Naive thymus-derived CD4-positive, alpha-beta T cell (primary cell): ENCODE measurements at regions not wholly inside any gene's neighbourhood (a gene's known extent, or its start where the extent isn't known, plus 50 kb on each side); places are given as distances from the start of the nearest gene placed in this dataset.

Experiments
- ATAC-seq: fragments of 150-1000 bp; cut with Tn5 transposase; 2 replicates; pipeline ENCODE4 v1.10.0; 2021; ENCODE audit warnings: mild to moderate bottlenecking, moderate library complexity
- CTCF ChIA-PET: fragments of 350-600 bp; sonication (Branson Sonifier 250); formaldehyde crosslinking; loops from one replicate; lab custom pipeline; 2021; ENCODE audit warnings: antibody characterized with exemption; lab: Charles Lee
- POLR2A ChIA-PET: fragments of 350-600 bp; sonication (Branson Sonifier 250); formaldehyde crosslinking; loops from one replicate; lab custom pipeline; 2021; ENCODE audit warnings: antibody characterized with exemption, inconsistent platforms; lab: Charles Lee
- DNase-seq, 9 donors: peaks; one replicate each; pipeline versions ENCODE4 v3.0.0 to v3.0.0-alpha.2; 2020 to 2022; ENCODE audit warnings: mixed read lengths in 1 of 9
- H3K27ac ChIP-seq: one replicate; pipeline ENCODE4 v1.7.0; 2013; ENCODE audit warnings: mild to moderate bottlenecking, low read depth, low read length, moderate library complexity
- H3K27me3 ChIP-seq, 2 donors: one replicate each; pipeline ENCODE4 v1.7.0; 2013; ENCODE audit warnings: low read length in 2 of 2, mild to moderate bottlenecking in 2 of 2, moderate library complexity in 2 of 2; ENCODE audit not compliant: control insufficient read depth in 2 of 2, insufficient read depth in 2 of 2
- H3K36me3 ChIP-seq, 3 experiments: 1 replicate in 2 of 3; 2 replicates in 1 of 3; pipeline ENCODE4 v1.7.0; 2013; ENCODE audit warnings: low read length in 3 of 3, mild to moderate bottlenecking in 3 of 3, moderate library complexity in 1 of 3; ENCODE audit not compliant: insufficient read depth in 3 of 3, control insufficient read depth in 2 of 3
- H3K4me1 ChIP-seq, 2 donors: one replicate each; pipeline ENCODE4 v1.7.0; 2013; ENCODE audit warnings: low read length in 2 of 2, mild to moderate bottlenecking in 2 of 2, moderate library complexity in 1 of 2; ENCODE audit not compliant: control insufficient read depth in 2 of 2, insufficient read depth in 2 of 2
- H3K4me3 ChIP-seq: 2 replicates; pipeline ENCODE4 v1.7.0; 2013; ENCODE audit warnings: mild to moderate bottlenecking, low read length
- H3K9me3 ChIP-seq, 3 experiments: 1 replicate in 2 of 3; 2 replicates in 1 of 3; pipeline ENCODE4 v1.7.0; 2013; ENCODE audit warnings: low read length in 3 of 3; ENCODE audit not compliant: control insufficient read depth in 2 of 3
- H3K27ac Mint-ChIP-seq, 9 donors: one replicate each; pipeline ENCODE4 v1.8.0; 2020 to 2022; ENCODE audit warnings: mixed read lengths in 9 of 9, mild to moderate bottlenecking in 8 of 9, moderate library complexity in 5 of 9, inconsistent platforms in 2 of 9
- H3K27me3 Mint-ChIP-seq, 5 donors: one replicate each; pipeline ENCODE4 v1.8.0; 2021 to 2022; ENCODE audit warnings: mixed read lengths in 5 of 5, mild to moderate bottlenecking in 1 of 5
- H3K36me3 Mint-ChIP-seq, 5 donors: one replicate each; pipeline ENCODE4 v1.8.0; 2020 to 2022; ENCODE audit warnings: mixed read lengths in 5 of 5, mild to moderate bottlenecking in 3 of 5, inconsistent platforms in 1 of 5
- H3K4me1 Mint-ChIP-seq, 7 donors: one replicate each; pipeline ENCODE4 v1.8.0; 2020 to 2022; ENCODE audit warnings: mixed read lengths in 7 of 7, mild to moderate bottlenecking in 3 of 7, inconsistent platforms in 1 of 7
- H3K4me3 Mint-ChIP-seq, 10 donors: one replicate each; pipeline ENCODE4 v1.8.0; 2020 to 2022; ENCODE audit warnings: mild to moderate bottlenecking in 10 of 10, mixed read lengths in 10 of 10, moderate library complexity in 6 of 10, inconsistent platforms in 2 of 10
- H3K9me3 Mint-ChIP-seq, 11 donors: one replicate each; pipeline ENCODE4 v1.8.0; 2020 to 2022; ENCODE audit warnings: mixed read lengths in 11 of 11, mild to moderate bottlenecking in 4 of 11, inconsistent platforms in 1 of 11, moderate library complexity in 1 of 11
- intact Hi-C, 2 donors: fragments of 100-400 bp; cut with micrococcal nuclease; formaldehyde crosslinking; loops; one replicate each; pipeline ENCODE4 v1.15.1; 2023

DNA sequence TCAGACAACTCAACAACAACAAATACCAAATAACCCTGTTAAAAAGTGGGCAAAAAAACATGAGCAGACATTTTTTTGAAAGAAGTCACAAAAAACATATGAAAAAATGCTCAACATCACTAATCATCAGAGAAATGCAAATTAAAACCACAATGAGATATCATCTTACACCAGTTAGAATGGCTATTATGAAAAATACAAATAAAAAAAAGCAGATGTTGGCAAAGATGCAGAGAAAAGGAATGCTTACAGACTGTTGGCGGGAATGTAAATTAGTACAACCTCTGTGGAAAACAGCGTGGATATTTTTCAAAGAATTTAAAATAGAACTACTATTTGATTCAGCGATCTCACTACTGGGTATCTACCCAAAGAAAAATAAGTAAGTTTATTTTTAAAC lies 114.0 kb downstream of the SLC38A4 start:
- ATAC-seq (no peak), DNase-seq (no peak)
- Histone ChIP-seq H3K4me1 (no peaks in the 10 kb centered on the region), H3K27me3 (no peaks in the 10 kb centered on the region), H3K9me3 (no peaks in the 10 kb centered on the region), H3K4me3 (no peak overlapping the region), H3K27ac (no peak overlapping the region), H3K36me3 (no peaks in the 10 kb centered on the region)
- no peak overlapping the region for H3K27ac Mint-ChIP-seq
- H3K36me3 Mint-ChIP-seq, result peaks cover 0 to 20% (median 5%) of the 10 kb centered on the region in 5 donors
- H3K9me3 Mint-ChIP-seq, result peaks cover 0 to 21% (median 3%) of the 10 kb centered on the region in 11 donors
- H3K27me3 Mint-ChIP-seq, result peaks cover 0 to 4% (median 0%) of the 10 kb centered on the region in 5 donors
- no peak overlapping the region for H3K4me3 Mint-ChIP-seq
- POLR2A ChIA-PET, result no interaction called here
- intact Hi-C loops, result no loop called here
- H3K4me1 Mint-ChIP-seq, result no peaks in the 10 kb centered on the region
- CTCF ChIA-PET, result no interaction called here

DNA sequence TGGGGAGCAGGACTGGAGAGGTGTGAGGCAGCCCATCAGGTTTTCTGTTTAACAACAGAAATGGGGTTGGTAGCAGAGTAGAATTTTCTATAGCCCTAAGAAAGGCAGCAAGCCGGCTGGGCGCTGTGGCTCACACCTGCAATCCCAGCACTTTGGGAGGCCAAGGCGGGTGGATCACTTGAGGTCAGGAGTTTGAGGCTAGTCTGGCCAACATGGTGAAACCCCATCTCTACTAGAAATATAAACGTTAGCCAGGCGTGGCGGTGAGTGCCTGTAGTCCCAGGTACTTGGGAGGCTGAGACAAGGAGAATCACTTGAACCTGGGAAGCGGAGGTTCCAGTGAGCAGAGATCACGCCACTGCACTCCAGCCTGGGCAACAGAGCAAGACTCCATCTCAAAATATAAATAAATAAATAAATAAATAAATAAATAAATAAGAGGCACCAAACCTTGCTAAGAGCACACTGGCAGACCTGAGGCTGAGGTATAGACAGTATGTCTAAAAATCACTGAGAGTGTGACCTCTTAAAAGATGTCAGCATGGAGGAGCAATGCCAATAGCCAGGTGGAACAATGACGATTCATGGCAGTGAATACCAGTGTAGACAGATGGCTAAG lies 115.6 kb downstream of the SLC38A4 start:
- peaks cover 0 to 11% (median 2%) of the 10 kb centered on the region in 11 donors for H3K9me3 Mint-ChIP-seq
- CTCF ChIA-PET, result no interaction called here
- no peaks in the 10 kb centered on the region for H3K4me1 ChIP-seq
- intact Hi-C loops, result no loop called here
- ATAC-seq (no peak), DNase-seq (no peak)
- H3K4me1 Mint-ChIP-seq, result no peaks in the 10 kb centered on the region
- POLR2A ChIA-PET, result no interaction called here
- no peaks in the 10 kb centered on the region for H3K9me3 ChIP-seq
- H3K36me3 Mint-ChIP-seq, result peaks cover 0 to 17% (median 5%) of the 10 kb centered on the region in 5 donors
- no peak overlapping the region for H3K27ac Mint-ChIP-seq
- no peaks in the 10 kb centered on the region for H3K36me3 ChIP-seq
- no peak overlapping the region for H3K4me3 Mint-ChIP-seq
- H3K27me3 ChIP-seq, result no peaks in the 10 kb centered on the region
- H3K27ac ChIP-seq, result no peak overlapping the region
- H3K4me3 ChIP-seq, result no peak overlapping the region
- H3K27me3 Mint-ChIP-seq, result peaks cover 0 to 3% (median 0%) of the 10 kb centered on the region in 5 donors

DNA sequence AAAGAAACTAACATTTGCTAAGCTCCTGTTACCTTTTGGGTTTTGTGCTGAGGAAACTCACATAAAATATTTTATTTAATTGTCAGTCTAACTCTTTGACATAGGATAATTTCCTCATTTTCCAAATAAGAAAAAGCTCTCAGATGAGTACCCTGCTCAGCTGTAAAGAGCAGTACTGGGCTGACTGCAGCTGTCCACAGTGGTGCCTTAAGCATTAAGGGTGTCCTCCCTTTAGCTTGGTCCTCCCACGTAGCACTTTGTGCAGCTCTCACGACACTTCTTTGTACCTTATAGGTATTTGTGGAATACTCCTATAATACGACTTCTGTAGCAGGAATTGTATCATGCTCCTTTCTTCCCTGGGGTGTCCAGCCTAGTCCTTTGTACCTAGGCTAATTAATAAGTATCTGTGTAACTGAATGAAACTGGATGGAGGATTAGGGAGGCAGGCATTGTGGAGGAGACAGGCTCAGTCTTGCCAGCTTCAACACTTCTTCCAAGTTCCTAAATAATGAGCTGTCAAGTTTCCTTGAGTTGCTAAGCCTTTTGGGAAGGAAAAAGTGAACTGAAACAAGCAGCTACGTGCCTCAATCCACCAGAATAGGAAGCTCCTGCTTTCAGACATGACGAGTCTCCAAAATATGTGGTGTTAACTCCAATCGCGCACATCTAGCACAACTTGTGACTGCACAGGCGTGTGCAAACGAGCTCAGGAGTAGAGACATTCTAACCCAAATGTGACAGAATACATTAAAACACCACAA lies 123.0 kb downstream of the SLC38A4 start:
- no peak overlapping the region for H3K27ac ChIP-seq
- Mint-ChIP-seq H3K4me3 (no peak overlapping the region), H3K27me3 (peaks cover 0 to 20% (median 4%) of the 10 kb centered on the region in 5 donors), H3K9me3 (peaks cover 2 to 21% (median 8%) of the 10 kb centered on the region in 11 donors), H3K4me1 (no peaks in the 10 kb centered on the region), H3K36me3 (peaks cover 0 to 10% (median 5%) of the 10 kb centered on the region in 5 donors), H3K27ac (no peak overlapping the region)
- intact Hi-C loops, result no loop called here
- no peak overlapping the region for H3K4me3 ChIP-seq
- ATAC-seq (no peak), DNase-seq (no peak)
- ChIA-PET POLR2A (no interaction called here), CTCF (no interaction called here)
- H3K9me3 ChIP-seq, result no peaks in the 10 kb centered on the region
- no peaks in the 10 kb centered on the region for H3K4me1 ChIP-seq
- H3K27me3 ChIP-seq, result no peaks in the 10 kb centered on the region
- H3K36me3 ChIP-seq, result no peaks in the 10 kb centered on the region

DNA sequence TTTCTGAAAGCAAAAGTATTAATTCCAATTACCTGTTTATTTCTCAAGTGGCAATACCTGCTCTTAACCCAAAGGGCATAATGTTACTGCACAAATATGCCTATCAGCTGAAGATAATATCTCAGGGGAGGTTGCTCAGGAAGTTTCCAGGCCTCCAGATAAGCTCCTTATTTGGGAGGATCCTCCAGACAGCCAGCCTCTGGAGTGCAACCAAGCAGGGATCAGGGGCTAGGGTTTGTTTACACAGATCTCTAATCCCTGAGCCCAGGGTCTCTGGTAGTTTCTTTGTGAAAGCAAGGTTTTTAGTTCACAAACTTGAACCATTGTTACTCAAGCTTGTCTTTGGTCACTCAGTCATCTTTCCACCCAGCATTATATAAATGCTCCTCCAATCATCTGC lies 124.4 kb downstream of the SLC38A4 start:
- DNase-seq (no peak), ATAC-seq (no peak)
- Histone ChIP-seq H3K4me1 (no peaks in the 10 kb centered on the region), H3K4me3 (no peak overlapping the region), H3K9me3 (no peaks in the 10 kb centered on the region), H3K27me3 (no peaks in the 10 kb centered on the region), H3K27ac (no peak overlapping the region), H3K36me3 (no peaks in the 10 kb centered on the region)
- Mint-ChIP-seq H3K27me3 (peaks cover 0 to 20% (median 4%) of the 10 kb centered on the region in 5 donors), H3K36me3 (peaks cover 4 to 11% (median 6%) of the 10 kb centered on the region in 5 donors), H3K4me1 (no peaks in the 10 kb centered on the region), H3K27ac (no peak overlapping the region), H3K4me3 (no peak overlapping the region), H3K9me3 (peaks cover 3 to 31% (median 11%) of the 10 kb centered on the region in 11 donors)
- ChIA-PET CTCF (no interaction called here), POLR2A (no interaction called here)
- intact Hi-C loops, result no loop called here

DNA sequence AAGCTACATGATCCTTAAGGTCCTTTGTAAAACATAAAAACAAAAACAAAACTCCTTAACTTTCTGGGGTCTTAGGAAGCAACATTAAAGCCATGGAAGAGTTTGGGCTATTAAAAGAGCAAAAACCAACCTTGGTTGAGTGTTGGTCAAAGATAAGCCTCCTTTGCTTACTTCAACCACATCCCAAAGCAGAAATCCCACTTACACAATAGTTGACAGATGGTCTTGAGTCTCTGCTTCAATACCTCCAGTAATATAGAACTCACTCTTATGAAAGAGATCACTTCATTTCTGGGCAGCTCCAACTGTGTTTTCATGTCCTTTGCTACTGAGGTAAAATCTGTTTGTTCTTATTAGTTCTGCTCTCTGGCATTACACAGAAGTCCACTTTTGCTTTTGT lies 125.8 kb downstream of the SLC38A4 start:
- Mint-ChIP-seq H3K36me3 (peaks cover 4 to 11% (median 6%) of the 10 kb centered on the region in 5 donors), H3K4me1 (no peaks in the 10 kb centered on the region), H3K27ac (no peak overlapping the region), H3K27me3 (peaks cover 0 to 20% (median 4%) of the 10 kb centered on the region in 5 donors), H3K4me3 (no peak overlapping the region), H3K9me3 (peaks cover 4 to 31% (median 11%) of the 10 kb centered on the region in 11 donors)
- no peak overlapping the region for H3K27ac ChIP-seq
- POLR2A ChIA-PET, result no interaction called here
- H3K4me3 ChIP-seq, result no peak overlapping the region
- no peaks in the 10 kb centered on the region for H3K9me3 ChIP-seq
- DNase-seq, result no peak
- ATAC-seq, result no peak
- no peaks in the 10 kb centered on the region for H3K36me3 ChIP-seq
- no peaks in the 10 kb centered on the region for H3K27me3 ChIP-seq
- CTCF ChIA-PET, result no interaction called here
- intact Hi-C loops, result no loop called here
- H3K4me1 ChIP-seq, result no peaks in the 10 kb centered on the region

DNA sequence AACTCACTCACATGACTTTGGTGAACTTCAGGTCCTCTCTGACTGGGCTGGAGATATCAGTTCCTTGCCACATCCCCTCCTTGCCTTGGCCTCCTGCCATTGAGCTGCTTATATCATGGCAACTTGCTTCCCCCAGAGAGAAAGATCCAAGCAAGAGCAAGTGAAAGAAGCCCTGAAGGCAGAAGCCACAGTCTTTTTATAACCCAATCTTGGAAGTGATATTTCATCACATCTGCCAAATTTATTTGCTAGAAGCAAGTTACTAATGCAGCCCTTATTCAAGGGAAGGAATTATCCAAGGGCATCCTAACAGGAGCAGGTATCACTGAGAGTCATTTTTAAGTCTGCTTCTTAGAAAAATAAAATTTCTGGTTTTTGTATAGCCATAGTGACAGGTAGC lies 127.8 kb downstream of the SLC38A4 start:
- intact Hi-C loops, result no loop called here
- Histone ChIP-seq H3K4me1 (no peaks in the 10 kb centered on the region), H3K27ac (no peak overlapping the region), H3K9me3 (no peaks in the 10 kb centered on the region), H3K36me3 (no peaks in the 10 kb centered on the region), H3K27me3 (no peaks in the 10 kb centered on the region), H3K4me3 (no peak overlapping the region)
- Mint-ChIP-seq H3K4me1 (no peaks in the 10 kb centered on the region), H3K9me3 (peaks cover 1 to 18% (median 9%) of the 10 kb centered on the region in 11 donors), H3K27me3 (peaks cover 0 to 15% (median 4%) of the 10 kb centered on the region in 5 donors), H3K27ac (no peak overlapping the region), H3K4me3 (no peak overlapping the region), H3K36me3 (peaks cover 3 to 6% (median 4%) of the 10 kb centered on the region in 5 donors)
- CTCF ChIA-PET, result no interaction called here
- no peak for DNase-seq
- POLR2A ChIA-PET, result no interaction called here
- no peak for ATAC-seq
